HG03558 (cell line): ENCODE measurements at regions not wholly inside any gene's neighbourhood (a gene's known extent, or its start where the extent isn't known, plus 50 kb on each side); places are given as distances from the start of the nearest gene placed in this dataset.
"Not testable (repeated sequence)": the region's sequence is repeated elsewhere in the genome, so short reads cannot be mapped to it uniquely, and the experiment has no call there.

Source experiments
- ATAC-seq: cut with Tn5 transposase; IDR thresholded peaks from one replicate; pipeline ENCODE4 v1.9.1; 2021; ENCODE audit warnings: moderate number of reproducible peaks; ENCODE audit not compliant: unreplicated experiment; ENCODE audit errors: extremely low read depth

DNA sequence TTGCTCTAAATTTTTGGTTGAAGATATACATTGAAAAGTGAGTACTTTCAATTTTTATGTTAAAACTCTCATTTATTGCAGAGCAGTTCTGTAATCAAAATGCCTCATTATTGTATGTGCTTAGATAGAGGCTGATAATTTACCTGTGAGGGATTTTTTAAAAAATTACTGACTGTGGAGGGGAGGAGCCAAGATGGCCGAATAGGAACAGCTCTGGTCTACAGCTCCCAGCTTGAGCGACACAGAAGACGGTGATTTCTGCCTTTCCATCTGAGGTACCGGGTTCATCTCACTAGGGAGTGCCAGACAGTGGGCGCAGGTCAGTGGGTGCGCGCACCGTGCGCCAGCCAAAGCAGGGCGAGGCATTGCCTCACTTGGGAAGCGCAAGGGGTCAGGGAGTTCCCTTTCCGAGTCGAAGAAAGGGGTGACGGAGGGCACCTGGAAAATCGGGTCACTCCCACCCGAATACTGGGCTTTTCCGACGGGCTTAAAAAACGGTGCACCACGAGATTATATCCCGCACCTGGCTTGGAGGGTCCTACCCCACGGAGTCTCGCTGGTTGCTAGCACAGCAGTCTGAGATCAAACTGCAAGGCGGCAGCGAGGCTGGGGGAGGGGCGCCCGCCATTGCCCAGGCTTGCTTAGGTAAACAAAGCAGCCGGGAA is 89.4 kb downstream of the DDX11 start:
- ATAC-seq = not testable (repeated sequence)

DNA sequence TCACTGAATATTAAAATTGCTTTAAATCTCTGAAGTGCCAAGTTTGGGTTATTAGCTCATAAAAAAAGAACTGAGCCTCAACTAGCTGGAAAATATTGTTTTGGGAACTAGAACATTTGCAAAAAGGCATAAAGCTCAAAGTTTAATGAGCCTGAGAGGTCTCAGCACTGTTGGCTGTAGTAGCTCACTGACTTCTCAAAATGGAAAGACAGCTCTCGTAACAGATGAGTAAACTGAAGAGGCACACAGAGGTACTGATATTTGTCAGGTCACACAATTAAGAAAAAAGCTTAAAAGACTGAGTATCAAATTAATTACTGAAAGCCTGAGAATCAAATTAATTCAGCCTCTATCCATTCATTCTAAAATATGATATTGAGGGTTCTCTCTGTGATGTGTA is 100.6 kb downstream of the DDX11 start:
- not testable (repeated sequence) for ATAC-seq

DNA sequence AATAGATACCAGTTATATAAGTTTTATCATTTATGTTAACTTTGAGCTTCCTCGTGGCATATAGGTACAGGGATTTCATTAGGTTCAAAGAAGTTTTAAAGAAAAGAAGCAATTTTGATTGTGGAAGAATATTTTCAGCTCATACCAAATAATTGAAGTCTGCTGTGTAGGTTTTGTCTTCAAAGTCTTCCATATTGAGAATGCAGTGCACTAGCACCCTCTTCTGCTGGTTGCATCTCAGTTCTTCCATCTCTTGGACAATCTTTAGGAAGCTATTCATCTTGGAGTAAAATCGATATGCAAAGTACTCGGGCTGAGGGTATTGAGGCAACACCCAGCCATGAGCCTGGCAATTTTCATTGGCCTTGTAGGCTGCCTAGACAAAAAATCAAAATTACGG is 103.9 kb downstream of the DDX11 start:
- ATAC-seq = not testable (repeated sequence)

DNA sequence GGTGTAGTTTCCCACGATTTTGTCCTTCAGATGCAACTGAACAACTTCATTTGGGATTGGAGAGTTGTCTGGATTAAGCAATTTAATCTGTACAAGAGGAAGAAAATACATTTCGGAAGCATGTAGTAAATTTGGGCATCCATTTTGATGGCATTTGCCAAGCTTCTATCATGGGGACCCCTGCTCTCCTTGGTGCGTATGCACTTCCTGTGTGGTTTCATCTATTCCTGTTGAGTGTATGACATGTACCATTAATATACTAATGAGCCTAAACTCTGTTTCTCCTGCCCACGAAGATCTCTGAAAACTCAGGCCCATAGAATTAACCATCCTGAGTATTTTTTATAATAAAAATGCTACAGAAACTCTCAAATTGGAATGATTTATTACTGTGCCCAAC is 105.2 kb downstream of the DDX11 start:
- ATAC-seq = not testable (repeated sequence)

DNA sequence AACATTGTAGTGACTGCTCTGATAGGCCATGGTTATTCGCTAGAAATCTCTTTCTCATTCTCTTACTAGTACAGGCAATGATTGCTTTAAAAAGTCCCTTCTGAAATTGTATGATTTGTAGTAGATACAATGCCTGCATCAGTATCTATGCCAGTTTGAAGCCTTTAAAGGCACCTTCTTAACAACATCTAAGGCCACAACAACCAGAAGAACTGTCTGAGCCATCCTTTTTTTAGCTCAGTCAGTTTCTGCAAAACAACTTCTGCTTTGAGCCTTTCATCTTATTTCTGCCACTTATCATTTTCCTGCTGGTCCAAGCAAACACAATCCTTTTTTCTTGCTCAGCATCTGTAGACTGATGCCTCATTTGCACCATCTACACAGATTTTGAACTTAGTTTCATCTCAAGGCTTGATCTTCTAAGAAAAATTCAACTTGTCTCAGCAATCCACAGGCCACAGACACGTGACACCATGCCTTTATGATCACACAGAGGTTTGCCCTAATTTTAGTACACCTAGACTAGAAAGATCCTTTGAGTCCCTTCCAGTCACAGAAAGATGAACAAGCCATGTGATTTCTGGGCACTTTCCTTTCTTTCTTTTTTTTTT is 106.1 kb downstream of the DDX11 start:
- ATAC-seq = not testable (repeated sequence)

DNA sequence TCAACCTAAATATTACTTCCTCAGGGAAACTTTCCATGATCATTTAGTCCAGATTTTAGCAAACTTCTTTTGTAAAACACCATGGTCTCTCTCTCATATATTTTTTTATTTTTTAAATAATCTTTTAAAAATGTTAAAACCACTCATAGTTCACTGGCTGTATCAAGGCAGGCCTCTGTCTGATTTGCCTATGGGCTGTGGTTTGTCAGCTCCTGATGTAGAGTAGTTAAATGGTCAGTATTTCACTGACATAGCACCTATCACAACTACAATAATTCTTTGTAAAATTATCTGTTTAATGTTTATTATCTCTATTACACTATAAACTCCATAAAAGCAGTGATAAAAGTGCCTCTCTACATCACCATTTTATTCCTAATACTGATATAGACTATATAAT is 108.9 kb downstream of the DDX11 start:
- ATAC-seq = not testable (repeated sequence)

DNA sequence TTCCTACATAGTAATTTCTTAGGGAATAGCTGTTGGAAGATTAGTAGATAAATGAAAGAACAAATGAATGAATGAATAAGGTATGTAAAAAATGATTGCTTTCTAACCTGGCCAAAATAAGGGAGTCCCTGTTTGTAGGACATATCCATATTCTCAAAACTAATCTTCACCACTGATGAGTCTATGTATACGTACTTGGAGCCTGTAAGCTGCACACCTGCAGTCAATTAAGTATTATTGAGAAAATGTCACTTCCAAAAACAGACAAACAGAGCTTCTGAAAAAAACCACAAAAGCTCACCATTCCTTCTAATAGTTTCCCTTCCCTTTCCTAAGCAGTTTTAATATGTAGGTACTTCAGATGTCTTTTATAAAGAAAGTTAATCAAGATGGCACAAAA is 109.4 kb downstream of the DDX11 start:
- ATAC-seq = not testable (repeated sequence)

DNA sequence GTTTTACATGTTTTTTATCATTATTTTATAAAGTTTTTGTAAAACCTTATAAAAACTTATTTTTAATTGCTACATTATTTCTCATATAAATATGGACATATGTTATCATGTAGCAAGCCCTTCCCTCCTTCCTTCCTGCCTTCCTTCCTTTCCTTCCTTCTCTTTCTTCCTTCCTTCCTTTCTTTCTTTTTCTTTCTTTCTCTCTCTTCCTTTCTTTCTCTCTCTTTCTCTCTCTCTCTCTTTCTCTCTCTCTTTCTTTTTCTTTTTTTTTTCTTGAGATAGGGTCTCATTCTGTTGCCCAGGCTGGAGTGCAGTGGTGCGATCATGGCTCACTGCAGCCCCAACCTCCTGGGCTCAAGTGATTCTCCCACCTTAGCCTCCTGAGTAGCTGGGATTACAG is 110.2 kb downstream of the DDX11 start:
- not testable (repeated sequence) for ATAC-seq

DNA sequence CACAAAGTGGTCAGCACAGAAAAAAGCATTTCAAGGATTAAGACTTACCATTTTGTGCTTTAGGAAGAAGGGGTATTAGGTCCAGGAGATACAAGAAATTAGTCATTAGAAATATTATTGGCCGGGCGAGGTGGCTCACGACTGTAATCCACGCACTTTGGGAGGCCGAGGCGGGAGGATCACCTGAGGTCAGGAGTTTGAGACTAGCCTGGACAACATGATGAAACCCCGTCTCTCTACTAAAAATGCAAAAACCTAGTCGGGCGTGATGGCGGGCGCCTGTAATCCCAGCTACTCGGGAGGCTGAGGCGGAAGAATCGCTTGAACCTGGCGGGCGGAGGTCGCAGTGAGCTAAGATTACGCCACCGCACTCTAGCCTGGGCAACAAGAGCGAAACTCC is 111.0 kb downstream of the DDX11 start:
- not testable (repeated sequence) for ATAC-seq

DNA sequence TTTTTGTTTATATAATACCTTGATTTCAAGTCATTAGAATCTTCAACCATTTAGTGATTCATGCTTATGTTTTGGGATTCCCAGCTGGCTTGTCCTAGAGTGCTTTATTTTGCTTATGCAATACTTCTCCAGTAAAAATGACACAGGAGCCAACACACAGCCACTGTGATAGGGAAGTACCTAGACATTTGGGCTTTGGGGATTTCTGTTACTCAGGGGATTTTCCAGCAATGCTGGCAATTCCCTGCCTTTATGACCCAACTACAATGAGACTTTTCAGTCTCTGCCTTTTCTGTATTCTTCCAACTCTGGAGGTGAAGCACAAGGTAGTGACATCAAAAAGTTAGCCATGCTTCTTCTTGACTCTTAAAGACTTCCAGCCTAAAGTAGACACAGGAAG is 119.0 kb downstream of the DDX11 start:
- not testable (repeated sequence) for ATAC-seq

DNA sequence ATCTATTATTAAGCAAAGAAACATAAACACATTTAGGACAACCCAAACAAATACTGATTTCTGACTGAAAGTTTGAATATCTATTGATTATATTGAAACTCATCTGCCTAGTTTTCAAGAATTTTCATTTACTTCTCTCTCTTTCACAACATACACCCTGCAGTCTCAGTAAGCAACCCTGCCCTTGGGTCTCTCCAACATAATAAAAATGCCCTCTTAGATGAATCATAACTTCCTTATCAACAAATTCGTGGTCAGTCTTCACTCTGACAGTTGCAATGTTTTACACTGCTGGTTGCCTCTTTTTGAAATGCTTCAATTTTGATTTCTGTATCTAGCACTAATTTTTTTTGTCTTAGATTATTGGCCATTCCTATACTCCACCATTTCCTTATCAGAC is 122.0 kb downstream of the DDX11 start:
- not testable (repeated sequence) for ATAC-seq

DNA sequence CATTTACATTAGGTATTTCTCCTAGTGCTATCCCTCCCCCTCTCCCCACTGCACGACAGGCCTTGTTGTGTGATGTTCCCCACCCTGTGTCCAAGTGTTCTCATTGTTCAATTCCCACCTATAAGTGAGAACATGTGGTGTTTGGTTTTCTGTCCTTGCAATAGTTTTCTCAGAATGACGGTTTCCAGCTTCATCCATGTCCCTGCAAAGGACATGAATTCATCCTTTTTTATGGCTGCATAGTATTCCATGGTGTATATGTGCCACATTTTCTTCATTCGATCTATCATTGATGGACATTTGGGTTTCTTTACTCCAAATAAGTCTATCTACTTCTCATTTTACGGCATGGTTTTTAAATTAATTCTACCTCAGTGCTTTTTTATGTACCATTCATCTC is 125.8 kb downstream of the DDX11 start:
- not testable (repeated sequence) for ATAC-seq

DNA sequence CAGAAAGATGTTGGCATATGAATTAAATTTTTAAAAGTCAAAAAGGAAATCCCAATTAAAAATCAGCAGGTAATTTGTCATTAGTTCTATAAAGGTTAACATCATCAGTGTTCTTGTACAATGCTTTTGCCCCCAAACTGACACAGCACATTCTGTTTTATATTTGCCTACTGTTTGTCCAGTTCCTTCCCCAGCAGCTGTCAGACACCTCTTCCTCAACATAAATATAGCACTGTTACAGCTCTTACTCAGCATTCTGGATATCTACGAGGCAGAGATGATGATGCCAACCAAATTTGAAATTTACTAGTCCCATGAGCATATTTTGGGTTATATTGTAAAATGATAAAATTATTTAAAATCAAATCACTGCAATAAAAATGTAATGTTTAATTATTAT is 124.6 kb downstream of the SINHCAF start:
- ATAC-seq = no peak

DNA sequence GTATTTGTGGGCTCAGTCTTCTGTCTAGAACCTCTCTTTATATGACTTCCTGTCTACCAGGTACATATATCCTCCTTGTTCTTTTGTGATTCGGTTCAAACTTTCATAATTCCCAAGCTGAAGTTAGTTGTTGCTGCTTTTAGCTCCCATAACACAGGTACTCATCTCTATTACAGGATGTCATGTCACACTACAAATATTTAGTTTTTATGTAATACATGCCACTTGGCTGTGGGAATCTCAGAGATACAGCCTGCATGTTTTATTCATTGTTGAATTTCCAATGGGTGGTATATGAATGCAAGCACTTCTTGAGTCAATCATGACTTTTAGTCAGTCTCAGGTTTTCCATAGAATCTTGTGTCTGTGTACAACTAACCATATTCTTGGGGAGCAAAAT is 122.7 kb downstream of the SINHCAF start:
- ATAC-seq = no peak

DNA sequence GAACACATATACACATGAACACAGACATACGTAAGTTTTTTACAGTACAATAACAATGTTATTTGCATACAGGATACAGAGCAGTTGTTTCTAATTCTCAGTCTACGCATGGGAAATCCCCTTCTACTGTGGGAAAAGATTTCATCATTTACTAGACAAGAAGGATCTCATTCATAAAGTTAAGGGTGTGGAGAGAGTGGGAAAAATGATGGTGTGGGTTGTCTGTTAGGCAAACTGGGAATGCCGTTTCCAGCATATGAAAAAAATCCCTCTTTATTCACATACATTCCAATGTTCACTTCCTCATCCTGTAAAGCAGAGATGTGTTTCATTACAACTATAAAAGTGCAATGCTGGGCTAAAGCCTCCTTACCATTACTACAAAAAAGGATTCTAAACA is 120.9 kb downstream of the SINHCAF start:
- ATAC-seq = peak; percentile 83

DNA sequence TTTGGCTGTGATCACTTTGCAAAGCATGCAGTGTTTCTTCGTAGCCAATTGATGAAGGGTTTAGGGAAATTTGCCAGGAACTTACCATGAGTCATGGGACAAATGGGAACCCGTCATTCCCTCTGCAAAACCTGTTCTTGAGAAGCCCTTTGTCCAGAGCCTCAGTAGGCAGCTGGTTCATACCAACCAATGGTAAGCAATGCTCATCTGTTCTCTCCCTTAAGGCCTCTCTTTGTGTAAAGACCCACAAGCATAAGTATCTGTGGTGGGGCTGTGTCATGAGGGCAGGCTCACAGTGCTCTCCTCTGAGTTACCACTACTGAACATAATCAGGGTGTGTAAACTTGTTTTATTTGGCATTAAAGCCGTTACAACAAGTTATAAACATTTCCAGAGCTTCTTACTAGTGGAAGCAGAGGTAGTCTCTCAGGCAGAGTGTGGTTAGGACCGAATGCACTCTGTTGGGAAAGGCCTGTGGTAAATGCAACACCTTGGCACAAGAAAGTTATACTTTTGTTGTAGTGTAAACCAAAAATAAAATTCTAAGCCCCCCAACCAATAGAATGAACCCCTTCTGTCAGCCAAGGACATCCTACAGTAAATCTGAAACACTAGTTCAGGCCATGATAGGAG is 119.8 kb downstream of the SINHCAF start:
- ATAC-seq = no peak

DNA sequence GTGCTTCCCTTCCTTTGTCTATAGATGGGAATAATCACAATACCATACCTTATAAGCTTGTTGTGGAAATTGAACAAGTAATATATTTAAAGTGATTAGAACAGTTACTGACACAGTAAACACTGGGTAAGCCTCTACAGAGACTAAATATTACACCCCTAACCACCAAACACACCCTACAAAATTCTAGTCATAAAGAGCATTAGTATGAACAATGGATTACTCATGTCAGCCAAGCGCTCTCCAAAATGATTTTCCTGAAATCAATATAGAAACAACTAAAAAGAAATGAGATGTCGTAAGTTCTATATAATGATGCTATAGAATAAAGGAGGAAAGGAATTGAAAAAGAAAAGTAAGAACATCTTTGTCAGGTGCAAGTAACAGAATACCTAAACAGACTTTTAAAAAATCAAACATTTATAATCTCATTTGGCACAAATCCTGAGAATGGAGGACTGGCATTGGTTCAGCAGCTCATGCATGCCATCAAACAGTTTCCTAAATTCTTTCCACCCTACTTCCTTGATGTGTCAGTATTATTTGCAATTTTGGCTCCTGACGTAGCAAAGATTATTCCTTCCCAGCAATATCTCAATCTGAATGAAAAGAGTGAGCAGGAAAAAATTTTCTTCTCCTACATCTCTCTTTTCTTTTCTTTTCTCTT is 118.0 kb downstream of the SINHCAF start:
- ATAC-seq = no peak

DNA sequence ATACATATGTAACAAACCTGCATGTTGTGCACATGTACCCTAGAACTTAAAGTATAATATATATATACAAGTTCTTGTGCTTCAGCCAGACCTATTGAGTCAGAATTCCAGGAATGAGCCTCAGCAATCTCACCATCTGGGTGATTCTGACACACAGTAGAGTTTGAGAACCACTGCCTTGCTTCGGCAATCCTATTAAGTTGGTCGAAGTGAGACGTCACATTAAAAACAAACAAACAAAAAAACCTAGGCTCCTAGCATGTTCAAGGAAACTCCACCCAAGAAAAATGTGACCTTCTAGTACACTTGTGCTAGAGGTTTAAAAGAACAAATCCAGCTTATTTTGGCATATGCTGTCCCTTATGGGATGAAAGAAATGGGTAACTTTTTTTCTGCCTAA is 115.8 kb downstream of the SINHCAF start:
- ATAC-seq = no peak

DNA sequence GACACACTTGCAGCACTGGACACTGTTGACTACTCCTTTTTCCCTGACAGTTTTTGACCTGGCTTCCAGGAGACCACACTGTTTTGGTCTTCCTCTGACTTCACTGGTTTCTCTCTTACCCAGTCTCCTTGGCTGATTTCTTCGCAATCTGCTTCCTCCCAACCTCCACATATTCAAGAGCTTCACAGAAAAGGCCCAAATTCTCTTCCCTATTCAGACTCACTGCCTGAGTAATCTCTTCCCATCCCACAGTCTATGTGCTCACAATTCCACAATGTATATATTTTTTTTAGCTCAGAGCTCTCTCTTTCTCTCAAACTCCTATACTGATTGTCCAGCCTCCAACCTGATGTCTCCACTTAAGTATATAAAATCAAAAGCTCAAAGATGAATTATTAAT is 115.4 kb downstream of the SINHCAF start:
- no peak for ATAC-seq

DNA sequence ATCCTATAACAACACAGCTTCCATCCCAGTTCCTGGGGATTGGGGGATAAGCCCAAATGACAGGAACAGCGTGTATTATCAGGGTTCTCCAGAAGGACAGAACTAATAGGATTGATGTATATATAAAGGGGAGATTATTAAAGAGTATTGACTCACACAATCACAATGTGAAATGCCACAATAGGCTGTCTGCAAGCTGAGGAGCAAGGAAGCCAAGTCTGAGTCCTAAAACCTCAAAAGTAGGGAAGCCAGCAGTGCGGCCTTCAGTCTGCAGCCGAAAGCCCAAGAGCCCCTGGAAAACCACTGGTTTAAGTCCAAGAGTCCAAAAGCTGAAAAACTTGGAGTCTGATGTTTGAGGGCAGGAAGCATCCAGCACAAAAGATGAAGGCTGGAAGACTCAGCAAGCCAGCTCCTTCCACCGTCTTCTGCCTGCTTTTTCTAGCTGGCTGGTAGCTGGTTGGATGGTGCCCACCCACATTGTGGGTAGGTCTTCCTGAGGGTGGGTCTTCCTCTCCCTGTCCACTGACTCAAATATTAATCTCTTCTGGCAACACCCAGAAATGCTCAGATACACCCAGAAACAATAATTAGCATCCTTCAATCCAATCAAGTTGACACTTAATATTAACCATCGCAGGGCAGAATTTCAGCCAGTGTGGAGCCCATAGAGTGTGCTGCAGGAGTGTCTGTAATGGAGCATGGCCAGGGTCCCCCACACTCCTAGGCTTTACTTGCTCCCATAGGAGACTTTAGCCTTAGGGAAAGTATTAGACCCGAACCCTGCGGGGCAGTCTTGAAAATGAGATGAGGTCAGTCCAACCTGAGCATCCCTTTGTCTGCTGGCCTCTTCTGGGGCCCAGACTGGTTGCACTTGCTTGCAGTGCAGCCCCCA is 111.1 kb downstream of the SINHCAF start:
- no peak for ATAC-seq
